HG03432 (cell line): ENCODE measurements at regions not wholly inside any gene's neighbourhood (a gene's known extent, or its start where the extent isn't known, plus 50 kb on each side); places are given as distances from the start of the nearest gene placed in this dataset.

Experiments
- ATAC-seq: cut with Tn5 transposase; IDR thresholded peaks from one replicate; pipeline ENCODE4 v1.9.1; 2021; ENCODE audit warnings: mild to moderate bottlenecking, moderate library complexity; ENCODE audit not compliant: unreplicated experiment

DNA sequence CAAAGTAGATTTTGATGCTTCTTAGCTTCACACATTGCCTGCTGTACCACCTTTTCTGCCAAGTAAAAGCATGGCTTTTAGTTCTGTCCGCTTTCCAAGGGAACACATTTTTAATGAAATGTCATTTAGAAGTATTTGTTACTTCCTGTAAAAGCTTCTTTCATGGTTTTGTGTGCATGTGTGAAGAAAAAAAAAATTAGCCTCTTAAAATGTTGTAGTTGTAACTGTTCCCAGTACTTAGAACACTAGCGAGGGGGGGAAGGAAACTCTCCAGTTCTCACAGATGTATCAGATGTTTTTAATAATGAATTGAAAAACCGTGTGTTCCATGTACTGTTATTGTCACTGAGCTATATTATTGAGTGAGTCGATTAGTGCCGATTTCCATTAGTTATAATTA lies 568.3 kb upstream of the ADGRL2 start:
- no peak for ATAC-seq

GRCh38 chr1:81231729-81232038 lies 569.0 kb upstream of the ADGRL2 start:
- ATAC-seq: no peak

- ATAC-seq: no peak
Observed at GRCh38 chr1:81230983-81231728, 569.6 kb upstream of the ADGRL2 start.

DNA sequence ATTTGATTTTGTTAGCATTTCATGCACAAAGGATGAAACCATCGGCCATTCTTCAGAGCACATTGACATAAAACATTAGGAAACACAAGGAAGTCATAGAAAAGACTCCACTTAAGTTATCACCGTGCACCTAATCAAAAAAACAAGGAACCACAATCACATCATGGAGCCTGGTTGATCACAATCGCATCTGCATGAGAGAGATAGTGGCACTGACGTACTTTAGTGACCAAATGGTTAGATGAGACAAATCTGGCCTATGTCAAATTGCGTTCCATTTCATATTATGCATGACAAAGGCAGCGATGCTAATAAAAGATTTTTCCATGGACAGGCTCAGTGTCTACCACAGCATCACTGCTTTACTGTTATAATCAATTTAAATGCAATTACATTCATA lies 571.8 kb upstream of the ADGRL2 start:
- no peak for ATAC-seq

DNA sequence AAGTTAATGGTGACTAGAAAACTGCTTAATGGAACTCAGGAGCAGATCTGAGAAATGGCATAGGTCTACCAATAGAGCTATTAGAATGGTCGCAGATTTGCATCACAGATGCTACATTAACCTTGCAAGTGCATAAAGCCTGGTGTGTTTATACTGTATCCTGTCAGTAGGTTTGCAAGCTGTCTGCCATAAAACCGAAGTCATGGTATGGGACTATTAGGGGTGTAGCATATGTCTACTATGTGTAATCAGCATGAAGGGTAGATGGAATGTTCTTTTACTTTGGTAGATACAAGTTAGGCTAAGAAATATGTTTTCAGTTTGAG lies 574.2 kb upstream of the ADGRL2 start:
- no peak for ATAC-seq

- peak; percentile 96 for ATAC-seq
Observed at GRCh38 chr1:81225789-81226602, 574.7 kb upstream of the ADGRL2 start.

GRCh38 chr1:81224222-81224621 lies 576.5 kb upstream of the ADGRL2 start:
- no peak for ATAC-seq

DNA sequence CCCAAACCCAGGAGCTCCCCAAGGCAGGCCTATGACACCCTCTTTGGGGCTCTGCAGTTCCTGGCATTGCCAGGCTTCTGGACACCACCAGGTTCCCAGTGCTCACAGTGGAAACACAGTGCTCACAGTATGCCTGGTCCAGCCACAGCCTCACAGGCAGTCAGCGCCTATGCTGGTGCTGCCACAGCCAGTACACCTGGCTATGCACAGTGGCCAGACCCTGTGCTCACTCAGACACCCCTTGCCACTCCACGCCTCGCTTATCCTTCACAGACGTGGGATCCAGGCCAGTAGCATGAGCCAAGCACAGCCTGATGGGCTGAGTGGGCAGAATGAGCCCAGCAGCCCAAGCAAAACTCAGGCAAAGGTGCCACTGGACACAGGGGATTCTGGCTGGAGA lies 579.2 kb upstream of the ADGRL2 start:
- ATAC-seq: no peak

DNA sequence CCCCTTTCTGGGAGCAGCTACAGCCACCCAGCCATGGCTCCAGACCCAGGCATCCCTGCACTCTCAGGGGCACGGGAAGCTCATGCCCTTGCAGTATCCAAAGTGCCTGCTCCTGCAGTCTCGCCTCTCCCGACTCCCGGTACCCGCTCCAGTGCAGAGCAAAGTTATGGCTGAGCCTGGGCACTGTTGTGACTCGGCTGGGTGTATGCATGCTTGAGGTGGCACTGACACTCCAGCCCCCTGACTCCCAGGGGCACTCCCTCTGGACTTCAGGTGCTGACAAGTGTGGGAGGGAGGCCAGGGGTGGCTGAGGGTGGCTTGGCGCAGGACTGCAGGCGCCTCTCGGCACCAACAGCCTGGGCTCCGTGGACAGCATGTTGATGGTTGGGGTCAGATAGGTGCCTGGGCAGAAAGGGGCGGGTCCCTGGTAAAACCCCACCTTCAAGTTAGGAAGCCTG lies 580.1 kb upstream of the ADGRL2 start:
- ATAC-seq: no peak

GRCh38 chr1:81217058-81217457 lies 583.7 kb upstream of the ADGRL2 start:
- no peak for ATAC-seq

GRCh38 chr1:81213279-81213678 lies 587.5 kb upstream of the ADGRL2 start:
- no peak for ATAC-seq

DNA sequence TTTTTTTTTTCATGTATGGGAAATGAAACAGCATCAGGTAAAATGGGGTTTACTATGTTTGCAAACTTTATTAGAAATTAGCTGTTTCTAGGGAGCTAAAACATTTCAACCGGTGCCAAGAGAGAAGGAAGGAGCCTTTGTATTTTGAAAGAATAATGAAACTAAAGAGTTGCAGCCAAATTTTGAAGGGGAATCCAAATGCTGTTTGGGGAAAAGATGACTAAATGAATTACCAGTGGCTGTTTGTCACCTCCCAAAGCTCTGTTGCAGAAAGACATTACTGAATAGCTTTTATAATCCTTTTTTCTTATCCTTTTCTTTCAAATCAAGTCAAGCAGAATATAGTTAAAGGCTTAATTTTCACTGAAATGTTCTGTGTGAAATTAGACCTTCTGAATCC lies 591.3 kb upstream of the ADGRL2 start:
- no peak for ATAC-seq

DNA sequence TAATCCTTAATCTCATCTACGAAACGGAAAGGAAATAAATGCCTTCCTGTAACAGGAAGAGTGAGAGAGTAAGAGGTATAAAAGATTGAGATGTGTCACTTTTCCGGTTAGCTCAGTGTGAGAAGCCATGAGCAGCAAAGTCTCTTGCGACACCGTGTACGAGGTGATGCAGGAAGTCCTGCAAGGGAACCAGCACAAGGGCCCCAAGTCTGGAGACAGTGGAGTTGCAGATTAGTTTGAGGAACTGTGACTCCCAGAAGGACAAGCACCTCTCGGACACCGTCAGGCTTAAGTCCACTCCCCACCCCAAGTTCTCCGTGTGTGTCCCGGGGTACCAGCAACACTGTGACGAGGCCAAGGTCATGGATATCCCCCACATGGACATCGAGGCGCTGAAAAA lies 592.3 kb upstream of the ADGRL2 start:
- ATAC-seq: no peak

DNA sequence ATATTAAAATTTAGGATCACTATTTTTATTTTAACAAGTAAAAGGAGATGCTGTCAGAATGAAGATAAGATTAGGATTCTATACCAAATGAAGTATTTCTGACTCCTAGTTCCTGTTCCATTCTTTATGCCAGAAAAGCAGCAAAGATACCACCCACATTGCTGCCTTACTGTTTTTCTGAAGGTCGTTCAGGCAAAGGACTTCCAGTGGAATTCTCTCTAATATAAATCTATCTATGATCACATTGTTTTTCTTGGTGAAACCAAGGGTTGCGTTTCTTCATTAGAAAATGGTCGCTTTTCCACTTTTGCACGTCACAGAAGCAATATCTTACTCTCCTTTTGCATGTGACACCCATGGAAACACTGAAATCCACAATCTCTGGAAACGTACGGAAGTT lies 594.8 kb upstream of the ADGRL2 start:
- no peak for ATAC-seq

GRCh38 chr1:81201779-81202178 lies 599.0 kb upstream of the ADGRL2 start:
- ATAC-seq: no peak

GRCh38 chr1:81197591-81197990 lies 603.1 kb upstream of the ADGRL2 start:
- no peak for ATAC-seq

DNA sequence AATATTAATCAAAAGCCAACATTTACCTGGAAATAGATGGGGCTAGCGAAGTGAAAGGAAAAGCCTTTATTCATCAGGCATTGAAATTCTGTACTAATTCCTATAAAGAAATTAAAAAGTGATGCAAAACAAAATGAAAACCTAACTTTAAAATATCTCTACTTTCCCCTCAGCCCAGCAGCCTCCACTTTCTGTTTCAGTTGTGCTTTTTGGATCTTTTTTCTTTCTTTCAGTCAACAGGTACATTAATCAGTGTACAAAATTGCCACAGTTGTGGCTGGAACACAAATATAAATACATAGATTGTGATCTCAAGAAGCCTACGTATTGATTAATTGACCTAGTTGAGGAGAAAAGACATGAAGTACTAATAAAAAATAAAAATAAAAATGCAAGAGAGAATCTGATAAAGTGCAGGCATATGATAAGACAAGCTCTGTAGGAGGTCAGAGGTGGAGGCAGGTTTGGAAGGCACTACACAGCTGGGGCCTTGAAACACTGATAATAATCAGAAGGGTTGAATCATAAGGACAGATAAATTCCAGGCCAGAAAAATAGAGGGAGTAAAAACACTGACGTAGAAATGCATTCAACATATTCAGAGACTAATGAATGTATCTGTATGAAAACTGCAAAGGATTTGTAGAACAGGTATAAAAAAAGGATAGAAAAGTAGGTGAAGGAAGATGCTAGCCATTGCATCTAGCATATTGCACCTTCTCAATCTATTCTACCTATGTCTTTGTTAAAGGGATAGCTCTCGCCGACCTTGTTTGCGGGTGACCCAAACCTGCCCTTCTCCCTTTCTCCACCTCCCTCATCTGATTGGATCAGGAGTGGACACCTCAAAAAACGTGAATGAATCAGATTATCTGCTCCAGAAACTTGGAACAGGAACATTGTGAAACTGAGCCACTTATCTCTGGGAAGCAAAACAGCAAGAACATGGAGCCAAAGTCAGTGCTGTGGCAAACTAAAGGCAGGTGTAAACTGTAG lies 607.8 kb upstream of the ADGRL2 start:
- ATAC-seq: no peak

DNA sequence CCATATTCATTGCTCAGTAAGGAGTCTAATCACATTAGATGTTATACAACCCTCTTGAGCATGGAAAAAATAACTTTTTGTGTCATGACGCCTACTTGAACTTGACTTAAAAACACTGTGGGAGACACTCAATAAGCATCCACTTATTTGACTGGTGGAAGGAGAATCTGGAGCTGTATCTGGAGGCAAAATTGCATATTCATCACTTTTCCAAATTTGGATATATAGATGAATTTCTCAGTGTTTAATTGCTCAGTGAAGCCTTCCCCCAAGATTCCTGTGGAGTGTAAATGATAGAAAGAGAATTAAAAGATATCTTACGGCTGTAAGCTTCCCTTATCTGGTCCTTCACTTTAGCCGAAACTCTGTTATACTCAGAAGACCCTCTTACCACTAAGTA lies 610.7 kb upstream of the ADGRL2 start:
- no peak for ATAC-seq

DNA sequence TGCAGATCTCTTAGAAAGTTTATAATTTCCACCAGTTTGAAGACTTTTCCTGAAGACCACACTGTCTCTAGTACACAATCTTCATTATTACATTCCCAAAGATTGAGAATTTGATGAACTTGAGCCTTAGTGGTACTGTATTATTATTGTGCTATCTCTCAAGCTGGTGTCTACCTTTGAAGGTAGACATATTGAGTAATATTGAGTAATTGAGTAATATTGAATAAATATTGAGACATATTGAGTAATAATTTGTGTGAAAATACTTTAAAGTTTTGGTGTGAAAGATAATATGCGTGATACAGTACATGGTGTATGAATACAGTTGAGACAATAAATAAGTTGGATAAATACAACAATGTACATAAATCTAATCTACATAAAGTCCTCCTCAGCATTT lies 613.1 kb upstream of the ADGRL2 start:
- ATAC-seq: no peak

DNA sequence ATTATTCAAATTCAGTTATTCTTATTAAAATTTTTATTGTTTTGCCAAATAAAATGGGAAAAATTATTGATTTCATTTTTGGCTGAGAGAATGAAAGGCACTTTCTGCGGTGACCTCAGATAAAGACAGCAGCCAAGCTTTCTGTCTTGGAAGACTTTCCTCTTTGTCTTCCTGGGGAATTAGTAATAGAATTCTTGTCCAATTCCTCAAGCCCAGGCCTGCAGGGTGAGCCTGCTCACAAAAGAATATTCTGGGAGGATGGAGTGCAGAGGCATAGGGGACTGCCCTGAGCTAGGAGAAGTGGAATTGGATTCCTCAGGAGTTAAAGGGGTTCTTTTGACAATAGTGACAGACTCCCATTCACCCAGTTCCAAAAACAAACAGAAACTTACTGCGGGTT lies 614.5 kb upstream of the ADGRL2 start:
- no peak for ATAC-seq

GRCh38 chr1:81183553-81183952 lies 617.2 kb upstream of the ADGRL2 start:
- ATAC-seq: no peak
